C4-2B (cell line): ENCODE measurements at regions not wholly inside any gene's neighbourhood (a gene's known extent, or its start where the extent isn't known, plus 50 kb on each side); places are given as distances from the start of the nearest gene placed in this dataset.

ENCODE experiments used
- ZFX ChIP-seq: fragments of 450-650 bp; IDR thresholded peaks from 2 replicates; pipeline ENCODE4 v1.6.1; 2017
- TF ChIP-seq, protein P1 (sequence below): fragments of 450-650 bp; conservative IDR thresholded peaks from 2 replicates; pipeline ENCODE4 v1.5.1; 2017; ENCODE audit warnings: mild to moderate bottlenecking

DNA sequence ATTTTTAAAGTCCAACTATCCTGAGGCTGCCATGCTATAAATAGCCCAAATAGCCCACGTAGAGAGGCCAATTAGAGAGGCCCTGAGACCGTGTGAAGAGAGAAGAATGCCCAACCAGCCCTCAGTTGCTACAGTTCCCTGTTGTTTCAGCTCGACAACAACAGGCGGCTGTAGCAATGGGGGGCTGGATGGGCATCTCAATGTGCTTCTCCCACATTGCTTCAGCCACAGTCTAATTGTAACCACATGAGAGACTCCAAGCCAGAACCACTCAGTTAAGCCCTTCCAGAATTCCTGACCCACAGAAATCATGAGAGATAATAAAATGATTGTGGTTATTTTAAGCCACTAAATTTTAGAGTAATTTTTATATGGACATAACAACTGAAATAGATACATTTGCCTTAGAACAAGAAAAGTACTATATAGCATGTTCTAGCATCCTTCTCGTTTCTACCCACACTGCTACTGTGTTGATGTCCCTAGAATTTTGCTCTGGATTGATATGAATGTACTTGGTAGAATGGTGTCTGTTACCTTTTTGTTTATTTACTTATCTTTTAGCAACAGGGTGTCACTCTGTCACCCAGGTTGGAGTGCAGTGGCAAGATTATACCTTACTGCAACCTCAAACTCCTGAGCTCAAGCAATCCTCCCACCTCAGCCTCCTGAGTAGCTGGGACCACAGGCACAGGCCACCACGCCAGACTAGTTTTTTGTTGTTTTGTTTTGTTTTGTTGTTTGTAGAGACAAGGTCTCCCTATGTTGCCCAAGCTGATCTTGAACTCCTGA lies 436.4 kb downstream of the BCOR start:
- TF ChIP-seq, protein P1, sequence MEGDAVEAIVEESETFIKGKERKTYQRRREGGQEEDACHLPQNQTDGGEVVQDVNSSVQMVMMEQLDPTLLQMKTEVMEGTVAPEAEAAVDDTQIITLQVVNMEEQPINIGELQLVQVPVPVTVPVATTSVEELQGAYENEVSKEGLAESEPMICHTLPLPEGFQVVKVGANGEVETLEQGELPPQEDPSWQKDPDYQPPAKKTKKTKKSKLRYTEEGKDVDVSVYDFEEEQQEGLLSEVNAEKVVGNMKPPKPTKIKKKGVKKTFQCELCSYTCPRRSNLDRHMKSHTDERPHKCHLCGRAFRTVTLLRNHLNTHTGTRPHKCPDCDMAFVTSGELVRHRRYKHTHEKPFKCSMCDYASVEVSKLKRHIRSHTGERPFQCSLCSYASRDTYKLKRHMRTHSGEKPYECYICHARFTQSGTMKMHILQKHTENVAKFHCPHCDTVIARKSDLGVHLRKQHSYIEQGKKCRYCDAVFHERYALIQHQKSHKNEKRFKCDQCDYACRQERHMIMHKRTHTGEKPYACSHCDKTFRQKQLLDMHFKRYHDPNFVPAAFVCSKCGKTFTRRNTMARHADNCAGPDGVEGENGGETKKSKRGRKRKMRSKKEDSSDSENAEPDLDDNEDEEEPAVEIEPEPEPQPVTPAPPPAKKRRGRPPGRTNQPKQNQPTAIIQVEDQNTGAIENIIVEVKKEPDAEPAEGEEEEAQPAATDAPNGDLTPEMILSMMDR, result no peak
- no peak for TF ChIP-seq ZFX
